MCF 10A (cell line): ENCODE measurements at regions not wholly inside any gene's neighbourhood (a gene's known extent, or its start where the extent isn't known, plus 50 kb on each side); places are given as distances from the start of the nearest gene placed in this dataset.

Experiments used
- BruUV-seq: library from RNA; stranded (reverse); fragments of 400-500 nt; replicated peaks from 2 replicates; lab custom pipeline; 2021; lab: Mats Ljungman, UMichigan
- CTCF ChIA-PET: fragments of 300-600 bp; sonication (Branson Sonifier 250); formaldehyde crosslinking; extraction: SDS; loops from one replicate; lab custom pipeline; 2021; ENCODE audit warnings: antibody characterized with exemption, inconsistent platforms; lab: Yijun Ruan, JAX
- POLR2A ChIA-PET: fragments of 300-600, 350-650 bp; sonication (Branson Sonifier 250); formaldehyde crosslinking; extraction: SDS; loops from one replicate; lab custom pipeline; 2020; ENCODE audit warnings: antibody characterized with exemption, inconsistent platforms; lab: Yijun Ruan, JAX
- DNase-seq: peaks from one replicate; pipeline ENCODE4 v3.0.0-alpha.2; 2018; ENCODE audit not compliant: unreplicated experiment
- H3K27ac Mint-ChIP-seq: one replicate; pipeline ENCODE4 v1.8.0; 2022; ENCODE audit warnings: mild to moderate bottlenecking, low read depth, mixed read lengths; ENCODE audit not compliant: unreplicated experiment
- H3K27me3 Mint-ChIP-seq: one replicate; pipeline ENCODE4 v1.8.0; 2022; ENCODE audit warnings: mixed read lengths; ENCODE audit not compliant: insufficient read depth, unreplicated experiment
- H3K36me3 Mint-ChIP-seq: one replicate; pipeline ENCODE4 v1.8.0; 2022; ENCODE audit warnings: mild to moderate bottlenecking, moderate library complexity, mixed read lengths; ENCODE audit not compliant: insufficient read depth, unreplicated experiment
- H3K4me1 Mint-ChIP-seq: one replicate; pipeline ENCODE4 v1.8.0; 2022; ENCODE audit warnings: mixed read lengths; ENCODE audit not compliant: insufficient read depth, unreplicated experiment
- H3K4me3 Mint-ChIP-seq: one replicate; pipeline ENCODE4 v1.8.0; 2022; ENCODE audit warnings: mild to moderate bottlenecking, moderate library complexity, mixed read lengths; ENCODE audit not compliant: unreplicated experiment
- H3K9me3 Mint-ChIP-seq: one replicate; pipeline ENCODE4 v1.8.0; 2022; ENCODE audit warnings: mixed read lengths; ENCODE audit not compliant: unreplicated experiment
- CTCF ChIP-seq: fragments of 200-600 bp; IDR thresholded peaks from one replicate; pipeline ENCODE4 v1.8.0; 2022; ENCODE audit warnings: antibody characterized with exemption, mild to moderate bottlenecking; ENCODE audit not compliant: unreplicated experiment
- intact Hi-C: fragments of 100-400 bp; cut with micrococcal nuclease; formaldehyde crosslinking; loops from 2 replicates; pipeline ENCODE4 v1.14.1; 2022

- CTCF ChIA-PET, result interaction anchor here (0.6 kb wide), 1 partner anchor 482 kb away, joined by 5 read pairs; no protein-coding TSS in a partner anchor
- H3K36me3 Mint-ChIP-seq, result no peaks in the 10 kb centered on the region
- no peak overlapping the region for H3K4me3 Mint-ChIP-seq
- POLR2A ChIA-PET, result no interaction called here
- intact Hi-C loops, result no loop called here
- DNase-seq, result no peak
- no TSS peak for BruUV-seq
- peaks cover 39% of the 10 kb centered on the region for H3K9me3 Mint-ChIP-seq
- TF ChIP-seq CTCF, result no peak
- H3K4me1 Mint-ChIP-seq, result no peaks in the 10 kb centered on the region
- no peaks in the 10 kb centered on the region for H3K27me3 Mint-ChIP-seq
- H3K27ac Mint-ChIP-seq, result no peak overlapping the region
These were observed 322.0 kb upstream of the MOCS1 start for GRCh38 chr6:40256224-40256623.

GRCh38 chr6:40253420-40253819 is 319.2 kb upstream of the MOCS1 start:
- CTCF ChIA-PET, result interaction anchor here (0.8 kb wide), 1 partner anchor 92 kb away, joined by 3 read pairs; no protein-coding TSS in a partner anchor
- no peak for TF ChIP-seq CTCF

GRCh38 chr6:40252531-40253258 is 318.4 kb upstream of the MOCS1 start:
- TF ChIP-seq CTCF, result no peak
- no peaks in the 10 kb centered on the region for H3K27me3 Mint-ChIP-seq
- no peaks in the 10 kb centered on the region for H3K4me1 Mint-ChIP-seq
- peaks cover 51% of the 10 kb centered on the region for H3K9me3 Mint-ChIP-seq
- POLR2A ChIA-PET, result no interaction called here
- CTCF ChIA-PET, result interaction anchor here (0.8 kb wide), 1 partner anchor 91 kb away, joined by 3 read pairs; no protein-coding TSS in a partner anchor
- no peak for DNase-seq
- intact Hi-C loops, result no loop called here
- no TSS peak for BruUV-seq
- H3K36me3 Mint-ChIP-seq, result no peaks in the 10 kb centered on the region
- H3K27ac Mint-ChIP-seq, result no peak overlapping the region
- H3K4me3 Mint-ChIP-seq, result no peak overlapping the region

More at GRCh38 chr6:40253420-40253819, 319.2 kb upstream of the MOCS1 start:
- BruUV-seq, result no TSS peak
- Mint-ChIP-seq H3K27me3 (no peaks in the 10 kb centered on the region), H3K36me3 (no peaks in the 10 kb centered on the region), H3K4me3 (no peak overlapping the region), H3K27ac (no peak overlapping the region), H3K9me3 (peaks cover 47% of the 10 kb centered on the region), H3K4me1 (no peaks in the 10 kb centered on the region)
- POLR2A ChIA-PET, result no interaction called here
- intact Hi-C loops, result no loop called here
- no peak for DNase-seq

- no peaks in the 10 kb centered on the region for H3K36me3 Mint-ChIP-seq
- H3K4me1 Mint-ChIP-seq, result no peaks in the 10 kb centered on the region
- H3K9me3 Mint-ChIP-seq, result peaks cover 56% of the 10 kb centered on the region
- H3K4me3 Mint-ChIP-seq, result no peak overlapping the region
- no peak for TF ChIP-seq CTCF
- POLR2A ChIA-PET, result no interaction called here
- intact Hi-C loops, result no loop called here
- CTCF ChIA-PET, result no interaction called here
- H3K27ac Mint-ChIP-seq, result no peak overlapping the region
- BruUV-seq, result no TSS peak
- DNase-seq, result no peak
- no peaks in the 10 kb centered on the region for H3K27me3 Mint-ChIP-seq
These were observed 317.5 kb upstream of the MOCS1 start for GRCh38 chr6:40251637-40252300.
